Colonic mucosa (tissue), 4 donors: ENCODE measurements at regions not wholly inside any gene's neighbourhood (a gene's known extent, or its start where the extent isn't known, plus 50 kb on each side); places are given as distances from the start of the nearest gene placed in this dataset.
"Not testable (repeated sequence)": the region's sequence is repeated elsewhere in the genome, so short reads cannot be mapped to it uniquely, and the experiment has no call there.

Experiments used
- DNase-seq: peaks from one replicate; pipeline ENCODE4 v3.0.0-alpha.2; 2020
- H3K27ac ChIP-seq: fragments of 200-600 bp; one replicate; pipeline ENCODE4 v1.8.0; 2021
- H3K27me3 ChIP-seq: fragments of 200-600 bp; one replicate; pipeline ENCODE4 v1.8.0; 2021
- H3K36me3 ChIP-seq: fragments of 200-600 bp; one replicate; pipeline ENCODE4 v1.8.0; 2021
- H3K4me1 ChIP-seq: fragments of 200-600 bp; one replicate; pipeline ENCODE4 v1.8.0; 2021; ENCODE audit warnings: mild to moderate bottlenecking
- H3K4me3 ChIP-seq: fragments of 200-600 bp; one replicate; pipeline ENCODE4 v1.8.0; 2021
- H3K9ac ChIP-seq, 2 donors: one replicate each; pipeline ENCODE4 v1.7.0; 2013; ENCODE audit warnings: control low read depth in 2 of 2, low read depth in 2 of 2, low read length in 2 of 2
- H3K9me3 ChIP-seq: fragments of 200-600 bp; one replicate; pipeline ENCODE4 v1.8.0; 2021
- CTCF ChIP-seq: fragments of 200-600 bp; IDR thresholded peaks from one replicate; pipeline ENCODE4 v1.8.0; 2022; ENCODE audit warnings: antibody characterized with exemption, mild to moderate bottlenecking
- intact Hi-C: fragments of 100-400 bp; cut with DNase I; formaldehyde crosslinking; loops from one replicate; pipeline ENCODE4 v1.14.1; 2022
- donor health status: healthy.
- donor health status: DM: no; HTN: no; CAD: no.
- donor health status: DM: no; HTN: no; CAD: no.

- intact Hi-C loops, result no loop called here
- TF ChIP-seq CTCF, result peak; percentile 79
- H3K4me3 ChIP-seq, result no peak overlapping the region
- H3K9ac ChIP-seq, result no peak overlapping the region
- no peaks in the 10 kb centered on the region for H3K9me3 ChIP-seq
- H3K4me1 ChIP-seq, result no peaks in the 10 kb centered on the region
- no peaks in the 10 kb centered on the region for H3K36me3 ChIP-seq
- no peak overlapping the region for H3K27ac ChIP-seq
- DNase-seq, result no peak
- H3K27me3 ChIP-seq, result no peaks in the 10 kb centered on the region
These were observed 85.4 kb upstream of the PRSS16 start for GRCh38 chr6:27161946-27162603.

- H3K27ac ChIP-seq, result no peak overlapping the region
- no peak overlapping the region for H3K4me3 ChIP-seq
- H3K9me3 ChIP-seq, result no peaks in the 10 kb centered on the region
- intact Hi-C loops, result no loop called here
- no peak for TF ChIP-seq CTCF
- DNase-seq, result no peak
- H3K36me3 ChIP-seq, result no peaks in the 10 kb centered on the region
- no peaks in the 10 kb centered on the region for H3K4me1 ChIP-seq
- H3K9ac ChIP-seq, result no peak overlapping the region
- no peaks in the 10 kb centered on the region for H3K27me3 ChIP-seq
These were observed 83.7 kb upstream of the PRSS16 start for GRCh38 chr6:27163834-27164233.

GRCh38 chr6:27168108-27168507 lies 79.4 kb upstream of the PRSS16 start:
- Histone ChIP-seq H3K9ac (no peak overlapping the region), H3K36me3 (no peaks in the 10 kb centered on the region), H3K27me3 (no peaks in the 10 kb centered on the region), H3K9me3 (no peaks in the 10 kb centered on the region), H3K27ac (no peak overlapping the region), H3K4me3 (no peak overlapping the region), H3K4me1 (no peaks in the 10 kb centered on the region)
- DNase-seq, result no peak
- intact Hi-C loops, result no loop called here
- no peak for TF ChIP-seq CTCF

GRCh38 chr6:27168586-27169443 lies 78.7 kb upstream of the PRSS16 start:
- Histone ChIP-seq H3K27ac (no peak overlapping the region), H3K36me3 (no peaks in the 10 kb centered on the region), H3K27me3 (no peaks in the 10 kb centered on the region), H3K4me3 (no peak overlapping the region), H3K9me3 (no peaks in the 10 kb centered on the region), H3K4me1 (no peaks in the 10 kb centered on the region), H3K9ac (no peak overlapping the region)
- TF ChIP-seq CTCF, result no peak
- intact Hi-C loops, result no loop called here
- no peak for DNase-seq

- not testable (repeated sequence) for H3K27ac ChIP-seq, H3K4me1 ChIP-seq, H3K9ac ChIP-seq, H3K27me3 ChIP-seq, H3K9me3 ChIP-seq, H3K4me3 ChIP-seq, H3K36me3 ChIP-seq, DNase-seq
- intact Hi-C loops, result loop anchor here (10.0 kb wide), 1 partner anchor 342 kb away; no protein-coding TSS in a partner anchor
These were observed 74.8 kb upstream of the PRSS16 start for GRCh38 chr6:27172524-27173231.

GRCh38 chr6:27173232-27173601 lies 74.3 kb upstream of the PRSS16 start:
- intact Hi-C loops, result loop anchor here (10.0 kb wide), 1 partner anchor 342 kb away; no protein-coding TSS in a partner anchor
- H3K9ac ChIP-seq, H3K27me3 ChIP-seq, DNase-seq, H3K4me1 ChIP-seq, H3K27ac ChIP-seq, H3K9me3 ChIP-seq, H3K4me3 ChIP-seq, H3K36me3 ChIP-seq: not testable (repeated sequence)
